ENCODE measurements at regions not wholly inside any gene's neighbourhood (a gene's known extent, or its start where the extent isn't known, plus 50 kb on each side); places are given as distances from the start of the nearest gene placed in this dataset.

- TF ChIP-seq POLR2A (IDR thresholded peaks at IDR 0.05) (no peak), CTCF (IDR thresholded peaks at IDR 0.05) (no peak)
Measured at GRCh38 chr9:134562146-134562849, 79.3 kb upstream of the COL5A1 start.

Measured in ovary (tissue), 3 donors.